SK-N-MC (cell line): ENCODE measurements at regions not wholly inside any gene's neighbourhood (a gene's known extent, or its start where the extent isn't known, plus 50 kb on each side); places are given as distances from the start of the nearest gene placed in this dataset.

Experiments used
- DNase-seq: peaks from one replicate; pipeline ENCODE4 v3.0.0-alpha.2; 2011; ENCODE audit warnings: low read depth, low spot score
- H3K27ac ChIP-seq: fragments of 200-600 bp; sonication (generic); 2 replicates; pipeline ENCODE4 v1.5.1; 2016; ENCODE audit warnings: mixed run types
- H3K36me3 ChIP-seq: fragments of 200-600 bp; sonication (generic); 2 replicates; pipeline ENCODE4 v1.6.1; 2017; ENCODE audit warnings: antibody characterized with exemption, low read length, mixed read lengths; ENCODE audit not compliant: insufficient read depth
- H3K4me3 ChIP-seq: fragments of 200-600 bp; sonication (generic); 2 replicates; pipeline ENCODE4 v1.5.1; 2016
- H3K9ac ChIP-seq: fragments of 200-600 bp; sonication (generic); 2 replicates; pipeline ENCODE4 v1.8.0; 2017; ENCODE audit warnings: mixed run types, mixed read lengths; ENCODE audit not compliant: insufficient read length
- H3K9me3 ChIP-seq: fragments of 200-600 bp; sonication (generic); 2 replicates; pipeline ENCODE4 v1.6.1; 2017; ENCODE audit warnings: low read depth, mild to moderate bottlenecking, antibody characterized with exemption, low read length, moderate library complexity, mixed read lengths
- EZH2 ChIP-seq: fragments of 200-600 bp; sonication (generic); IDR thresholded peaks from one replicate; pipeline ENCODE4 v1.6.1; 2017; ENCODE audit warnings: antibody characterized with exemption
- FOXP2 ChIP-seq: optimal IDR thresholded peaks from 2 replicates; pipeline ENCODE3; 2011; ENCODE audit warnings: mild to moderate bottlenecking, moderate library complexity; ENCODE audit not compliant: insufficient read depth; ENCODE audit errors: extremely low read length, control extremely low read depth
- POLR2AphosphoS5 ChIP-seq: IDR thresholded peaks from 2 replicates; pipeline ENCODE4 v1.6.1; 2012; ENCODE audit warnings: mild to moderate bottlenecking, low read depth, low read length, borderline replicate concordance

DNA sequence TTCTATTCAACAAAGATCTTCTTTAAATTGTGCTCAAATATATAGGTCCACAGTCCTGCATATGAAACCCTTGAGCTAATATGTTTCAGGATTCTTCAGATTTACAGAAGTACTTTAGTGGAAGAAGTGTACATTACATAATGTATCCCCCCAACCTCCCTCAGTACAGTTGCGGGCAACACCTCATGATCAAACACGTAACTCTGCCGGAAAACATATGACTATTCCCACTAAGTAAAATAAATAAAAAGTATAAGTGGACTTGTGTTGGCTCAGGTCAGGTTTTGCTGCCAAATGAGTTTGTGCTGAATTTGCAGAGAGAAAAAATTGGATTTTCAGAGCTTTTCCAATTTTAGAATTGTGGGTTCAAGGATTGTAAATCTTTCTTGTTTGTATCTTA, 267.6 kb upstream of the MDFIC2 start:
- no peak overlapping the region for H3K9ac ChIP-seq
- no peaks in the 10 kb centered on the region for H3K36me3 ChIP-seq
- DNase-seq, result no peak
- TF ChIP-seq FOXP2 (no peak), POLR2AphosphoS5 (no peak), EZH2 (no peak)
- H3K9me3 ChIP-seq, result no peaks in the 10 kb centered on the region
- no peak overlapping the region for H3K27ac ChIP-seq
- no peak overlapping the region for H3K4me3 ChIP-seq

DNA sequence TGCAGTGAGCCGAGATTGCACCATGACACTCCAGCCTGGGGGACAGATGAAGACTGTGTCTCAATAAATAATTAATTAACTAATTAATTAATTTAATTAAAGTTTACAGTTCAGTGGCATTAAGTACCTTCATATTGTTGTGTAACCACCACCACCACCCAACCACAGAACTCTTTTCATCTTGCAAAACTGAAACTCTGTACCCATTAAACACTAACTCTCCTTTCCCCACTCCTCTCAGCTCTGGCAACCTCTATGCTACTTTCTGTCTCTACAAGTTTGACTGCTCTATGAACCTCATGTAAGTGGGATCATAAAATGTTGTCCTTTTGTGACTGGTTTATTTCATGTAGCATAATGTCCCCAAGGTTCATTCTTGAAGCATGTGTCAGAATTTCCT, 259.3 kb upstream of the MDFIC2 start:
- TF ChIP-seq EZH2, result no peak
- TF ChIP-seq FOXP2, result no peak
- no peak for TF ChIP-seq POLR2AphosphoS5
- H3K9ac ChIP-seq, result no peak overlapping the region
- DNase-seq, result no peak
- no peak overlapping the region for H3K4me3 ChIP-seq
- H3K9me3 ChIP-seq, result no peaks in the 10 kb centered on the region
- no peak overlapping the region for H3K27ac ChIP-seq
- no peaks in the 10 kb centered on the region for H3K36me3 ChIP-seq

DNA sequence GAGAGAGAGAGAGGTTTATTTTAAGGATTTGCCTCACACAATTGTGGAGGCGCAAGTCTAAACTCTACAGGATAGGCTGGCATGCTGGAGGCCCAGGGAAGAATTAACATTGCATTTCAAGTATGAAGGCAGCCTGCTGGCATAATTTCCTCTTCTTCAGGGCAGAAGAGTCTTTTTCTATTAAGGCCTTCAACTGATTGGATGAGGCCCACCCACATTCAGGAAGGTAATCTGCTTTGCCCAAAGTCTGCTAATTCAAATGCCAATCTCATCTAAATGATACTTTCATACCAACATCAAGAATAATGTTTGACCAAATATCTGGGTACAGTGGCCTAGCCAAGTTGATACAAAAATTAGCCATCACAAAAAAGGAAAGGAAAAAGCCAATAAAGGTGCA, 258.1 kb upstream of the MDFIC2 start:
- Histone ChIP-seq H3K9me3 (no peaks in the 10 kb centered on the region), H3K27ac (no peak overlapping the region), H3K9ac (no peak overlapping the region), H3K4me3 (no peak overlapping the region), H3K36me3 (no peaks in the 10 kb centered on the region)
- TF ChIP-seq EZH2 (no peak), POLR2AphosphoS5 (no peak), FOXP2 (no peak)
- no peak for DNase-seq

DNA sequence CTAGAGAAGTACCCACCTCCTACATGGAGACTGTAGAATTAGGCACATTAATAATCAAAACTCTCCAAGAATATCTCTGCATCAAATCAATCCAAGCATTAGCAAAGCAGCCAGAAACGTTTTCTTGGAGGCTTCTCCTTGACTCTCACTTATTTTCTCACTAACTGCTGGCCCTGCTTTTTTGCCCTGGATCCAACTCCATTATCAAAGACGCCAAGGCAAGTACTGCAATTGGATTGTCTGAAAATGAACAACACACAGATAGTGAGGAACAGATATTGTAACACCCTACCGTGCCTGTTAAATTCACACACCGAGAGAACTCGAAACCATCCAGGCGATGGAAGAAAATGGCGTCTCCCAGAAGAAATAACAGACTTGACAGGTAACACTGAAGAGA, 256.2 kb upstream of the MDFIC2 start:
- Histone ChIP-seq H3K9me3 (no peaks in the 10 kb centered on the region), H3K9ac (no peak overlapping the region), H3K27ac (no peak overlapping the region), H3K4me3 (no peak overlapping the region), H3K36me3 (no peaks in the 10 kb centered on the region)
- DNase-seq, result no peak
- TF ChIP-seq POLR2AphosphoS5 (no peak), FOXP2 (no peak), EZH2 (no peak)

DNA sequence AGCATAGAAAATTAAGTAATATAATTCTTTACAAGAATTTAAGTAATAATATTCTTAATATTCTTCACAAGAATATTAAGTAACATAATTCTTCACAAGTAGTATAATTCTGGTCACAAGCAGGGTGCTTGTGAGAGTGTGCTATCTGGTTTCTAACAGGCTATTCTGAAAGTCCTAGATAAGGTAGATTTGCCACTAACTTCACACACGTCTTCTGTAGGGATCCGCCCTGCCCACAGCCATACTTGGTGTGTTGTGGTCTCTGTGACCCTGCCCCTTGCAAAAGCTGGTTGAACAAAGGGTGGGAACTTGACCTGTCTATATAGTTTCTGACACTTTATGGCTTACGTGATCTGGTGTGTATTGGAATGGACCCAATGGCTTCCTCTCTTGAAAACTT, 253.4 kb upstream of the MDFIC2 start:
- Histone ChIP-seq H3K27ac (no peak overlapping the region), H3K36me3 (no peaks in the 10 kb centered on the region), H3K9me3 (no peaks in the 10 kb centered on the region), H3K4me3 (no peak overlapping the region), H3K9ac (no peak overlapping the region)
- no peak for DNase-seq
- no peak for TF ChIP-seq EZH2
- TF ChIP-seq FOXP2, result no peak
- no peak for TF ChIP-seq POLR2AphosphoS5

DNA sequence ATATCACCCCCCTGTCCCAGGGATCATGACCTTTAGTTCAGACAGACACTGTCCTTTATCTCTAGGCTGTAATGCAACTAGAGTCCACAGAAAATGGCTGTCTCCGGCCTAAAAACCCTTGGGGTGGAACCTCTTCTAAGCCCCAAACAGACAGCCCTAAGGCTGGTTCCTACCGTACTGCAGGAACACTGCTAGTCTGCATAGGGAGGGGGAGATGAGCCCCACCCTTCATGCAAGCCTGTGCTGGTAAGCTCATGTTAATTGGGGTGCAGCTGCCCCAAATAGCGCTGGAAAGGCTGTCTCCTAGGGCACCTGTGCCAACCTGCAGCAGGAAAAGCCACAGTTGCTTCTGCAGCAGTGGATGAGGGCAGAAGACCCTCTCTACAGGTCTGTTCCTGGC, 252.1 kb upstream of the MDFIC2 start:
- H3K9me3 ChIP-seq, result no peaks in the 10 kb centered on the region
- no peaks in the 10 kb centered on the region for H3K36me3 ChIP-seq
- no peak for DNase-seq
- no peak overlapping the region for H3K4me3 ChIP-seq
- H3K27ac ChIP-seq, result no peak overlapping the region
- TF ChIP-seq EZH2 (no peak), FOXP2 (no peak), POLR2AphosphoS5 (no peak)
- no peak overlapping the region for H3K9ac ChIP-seq

DNA sequence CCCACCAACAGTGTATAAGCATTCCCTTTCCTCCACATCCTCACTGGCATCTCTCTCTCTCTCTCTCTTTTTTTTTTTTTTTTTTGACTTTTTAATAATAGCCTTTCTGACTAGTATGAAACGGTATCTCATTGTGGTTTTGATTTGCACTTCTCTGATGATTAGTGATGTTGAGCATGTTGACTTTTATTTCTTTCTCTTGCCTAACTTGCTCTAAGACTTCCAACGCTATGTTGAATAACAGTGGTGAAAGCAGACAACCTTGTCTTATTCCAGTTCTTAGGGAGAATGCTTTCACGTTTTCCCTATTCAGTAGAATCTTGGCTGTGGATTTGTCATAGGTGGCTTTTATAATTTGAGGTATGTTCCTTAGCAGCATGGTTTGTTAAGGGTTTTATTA, 249.4 kb upstream of the MDFIC2 start:
- H3K36me3 ChIP-seq, result no peaks in the 10 kb centered on the region
- TF ChIP-seq FOXP2, result no peak
- TF ChIP-seq POLR2AphosphoS5, result no peak
- no peak for TF ChIP-seq EZH2
- no peak for DNase-seq

DNA sequence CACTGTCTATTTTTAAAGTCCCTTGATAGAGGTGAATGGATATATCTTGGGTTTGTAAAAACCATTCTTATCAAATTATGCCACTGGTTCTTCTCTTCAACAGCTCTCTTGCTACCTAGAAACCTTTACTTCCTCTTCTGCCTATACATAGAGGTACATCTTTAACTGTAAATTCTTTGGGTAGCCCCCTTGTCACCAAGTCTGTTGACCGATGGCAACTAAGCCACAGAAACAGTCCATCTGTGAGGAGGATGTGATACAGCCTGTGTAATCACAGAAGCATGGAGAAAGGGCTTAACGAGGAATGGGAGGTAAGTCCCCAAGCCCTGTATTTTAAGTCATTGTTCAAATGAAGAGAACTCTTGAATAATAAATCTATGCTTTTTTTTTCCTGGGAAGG, 246.5 kb upstream of the MDFIC2 start:
- no peaks in the 10 kb centered on the region for H3K9me3 ChIP-seq
- DNase-seq, result no peak
- H3K36me3 ChIP-seq, result no peaks in the 10 kb centered on the region
- no peak overlapping the region for H3K9ac ChIP-seq
- TF ChIP-seq FOXP2 (no peak), POLR2AphosphoS5 (no peak), EZH2 (no peak)
- H3K4me3 ChIP-seq, result no peak overlapping the region
- no peak overlapping the region for H3K27ac ChIP-seq

More for the DNA sequence above, 249.4 kb upstream of the MDFIC2 start:
- Histone ChIP-seq H3K4me3 (no peak overlapping the region), H3K9me3 (no peaks in the 10 kb centered on the region), H3K9ac (no peak overlapping the region), H3K27ac (no peak overlapping the region)

DNA sequence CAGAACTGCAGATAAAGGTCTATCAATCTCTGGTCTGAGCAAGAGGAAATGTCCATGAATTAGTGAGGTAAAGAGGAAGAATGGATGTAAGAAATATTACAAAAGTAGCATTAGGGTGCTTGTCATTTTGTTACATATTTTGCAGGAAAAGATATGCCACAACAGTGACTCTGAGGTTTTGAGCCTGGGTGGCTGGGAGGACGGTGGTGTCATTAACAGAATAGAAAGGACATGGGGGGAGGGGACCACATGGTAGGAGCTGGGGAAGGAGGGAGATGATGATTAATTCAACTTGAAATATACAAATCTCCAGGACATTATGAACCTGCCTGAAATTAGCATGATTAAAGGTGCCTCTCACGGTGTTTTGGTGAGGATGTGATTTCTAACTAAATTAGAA, 245.5 kb upstream of the MDFIC2 start:
- no peaks in the 10 kb centered on the region for H3K36me3 ChIP-seq
- no peak overlapping the region for H3K9ac ChIP-seq
- H3K9me3 ChIP-seq, result no peaks in the 10 kb centered on the region
- TF ChIP-seq FOXP2 (no peak), POLR2AphosphoS5 (no peak)
- H3K27ac ChIP-seq, result no peak overlapping the region
- H3K4me3 ChIP-seq, result no peak overlapping the region
- no peak for DNase-seq

DNA sequence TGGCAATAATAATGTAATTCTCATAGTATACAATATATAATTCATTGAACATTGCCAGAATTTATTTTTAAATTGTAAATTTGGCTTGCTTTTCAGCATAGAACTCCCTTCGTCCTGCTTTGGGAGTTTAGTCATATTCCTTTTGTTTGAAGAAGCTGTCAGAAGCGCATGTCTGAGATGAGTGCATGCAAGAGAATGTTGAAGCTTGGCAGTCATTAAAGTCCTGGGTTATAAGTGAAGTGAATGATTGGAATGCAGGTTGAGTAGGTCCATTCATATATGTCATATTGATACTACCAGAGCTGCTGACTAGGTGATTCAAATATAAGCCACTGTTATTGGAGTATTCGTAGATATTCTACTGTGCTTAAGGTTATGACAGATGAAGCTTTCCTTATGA, 243.6 kb upstream of the MDFIC2 start:
- H3K9ac ChIP-seq, result no peak overlapping the region
- TF ChIP-seq FOXP2, result no peak
- no peak for TF ChIP-seq EZH2
- no peak for TF ChIP-seq POLR2AphosphoS5
- no peaks in the 10 kb centered on the region for H3K36me3 ChIP-seq
- H3K4me3 ChIP-seq, result no peak overlapping the region
- H3K9me3 ChIP-seq, result no peaks in the 10 kb centered on the region
- DNase-seq, result no peak
- no peak overlapping the region for H3K27ac ChIP-seq
